COR-L47 (cell line): ENCODE measurements at regions not wholly inside any gene's neighbourhood (a gene's known extent, or its start where the extent isn't known, plus 50 kb on each side); places are given as distances from the start of the nearest gene placed in this dataset.
"Not testable (repeated sequence)": the region's sequence is repeated elsewhere in the genome, so short reads cannot be mapped to it uniquely, and the experiment has no call there.

ENCODE experiments used
- DNase-seq: peaks from one replicate; lab custom pipeline; 2025; lab: John Stamatoyannopoulos, UW

DNA sequence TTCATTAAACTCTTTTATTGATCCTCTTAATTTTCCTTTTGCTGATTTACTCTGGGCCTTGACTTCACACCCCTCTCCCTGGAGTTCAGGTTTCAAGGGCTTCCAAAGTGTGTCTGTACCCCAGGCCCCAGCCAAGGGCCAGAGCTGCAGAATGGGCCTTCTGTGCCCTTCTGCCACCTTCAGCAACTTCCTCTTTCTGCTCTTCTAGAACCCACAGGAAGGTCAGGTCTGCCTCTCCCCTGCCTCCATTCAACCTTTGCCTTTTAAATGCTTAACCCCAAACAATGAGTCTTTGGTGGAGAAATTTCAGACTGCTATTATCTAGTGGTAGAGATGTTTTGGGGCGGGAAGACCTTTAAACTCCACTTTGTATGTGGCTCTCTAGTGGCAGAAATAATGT, 63.1 kb downstream of the TSN start:
- DNase-seq: no peak

DNA sequence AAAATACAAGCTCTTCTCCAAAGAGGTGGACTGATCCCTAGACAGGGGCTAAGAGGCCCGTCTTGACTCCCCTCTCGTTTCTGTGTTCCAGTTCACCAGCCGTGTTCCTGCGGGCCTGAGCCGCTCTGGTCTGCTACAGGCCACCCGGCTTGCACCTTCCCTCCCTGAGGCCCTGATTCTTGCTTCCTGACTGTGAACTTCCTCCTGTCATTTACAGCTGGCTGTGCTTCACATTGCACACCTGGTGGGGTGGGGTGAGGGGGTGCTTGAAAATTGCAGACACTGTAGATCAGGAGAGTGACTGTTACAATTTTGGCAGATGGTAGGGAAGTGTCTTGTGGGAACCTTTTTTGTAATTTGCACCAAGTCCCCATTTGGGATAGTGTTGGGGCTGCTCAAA, 64.4 kb downstream of the TSN start:
- no peak for DNase-seq

DNA sequence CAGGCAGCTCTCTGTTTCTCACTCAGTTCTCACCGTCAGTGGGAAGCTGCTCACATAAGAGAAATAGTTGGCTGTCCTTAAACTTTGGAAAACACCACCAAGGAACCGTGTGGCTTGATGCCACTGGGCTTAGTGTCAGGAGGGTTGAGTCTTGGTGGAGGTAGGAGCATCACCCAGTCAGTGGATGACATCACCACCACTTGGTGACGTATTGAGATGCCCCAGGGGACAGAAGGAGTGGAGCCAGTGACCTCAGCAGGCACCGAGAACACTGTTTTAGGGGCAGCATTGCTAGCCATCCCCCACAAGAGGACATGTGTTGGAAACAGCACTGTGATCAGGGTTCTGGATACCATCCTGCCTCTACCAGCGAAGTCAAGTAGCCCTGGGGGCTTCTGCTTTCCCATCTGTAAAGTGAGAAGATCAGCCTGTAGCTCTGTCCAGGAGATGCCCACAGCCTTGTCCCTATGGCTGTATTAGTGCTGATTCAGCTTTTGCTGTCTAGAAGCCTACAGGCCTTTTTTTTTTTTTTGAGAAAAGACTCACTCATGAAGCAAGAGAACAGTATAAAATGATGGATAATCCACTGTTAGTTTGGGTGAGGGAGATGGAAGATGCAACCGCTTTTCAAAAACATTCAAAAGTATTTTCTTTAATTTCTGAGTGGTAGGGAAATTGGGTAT, 66.2 kb downstream of the TSN start:
- DNase-seq: no peak

DNA sequence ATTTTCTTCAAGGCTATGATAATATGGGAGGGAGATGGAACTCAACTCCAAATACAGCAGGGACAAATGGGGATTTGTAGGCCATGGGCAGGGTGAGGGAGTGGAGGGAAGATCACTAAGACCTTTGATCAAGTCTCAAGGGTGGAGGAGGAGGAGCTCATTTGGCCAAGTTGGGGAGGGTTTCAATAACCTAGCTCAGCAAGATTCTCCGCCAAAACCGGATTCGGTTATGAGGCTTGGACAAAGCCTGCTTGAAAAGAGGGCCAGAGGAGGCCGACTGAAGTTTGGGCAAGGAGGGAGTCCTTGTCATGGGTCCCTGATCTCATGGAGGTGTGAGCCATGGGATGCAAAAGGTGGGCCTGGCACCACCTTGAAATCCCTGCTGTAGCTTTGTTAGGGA, 68.8 kb downstream of the TSN start:
- no peak for DNase-seq

DNA sequence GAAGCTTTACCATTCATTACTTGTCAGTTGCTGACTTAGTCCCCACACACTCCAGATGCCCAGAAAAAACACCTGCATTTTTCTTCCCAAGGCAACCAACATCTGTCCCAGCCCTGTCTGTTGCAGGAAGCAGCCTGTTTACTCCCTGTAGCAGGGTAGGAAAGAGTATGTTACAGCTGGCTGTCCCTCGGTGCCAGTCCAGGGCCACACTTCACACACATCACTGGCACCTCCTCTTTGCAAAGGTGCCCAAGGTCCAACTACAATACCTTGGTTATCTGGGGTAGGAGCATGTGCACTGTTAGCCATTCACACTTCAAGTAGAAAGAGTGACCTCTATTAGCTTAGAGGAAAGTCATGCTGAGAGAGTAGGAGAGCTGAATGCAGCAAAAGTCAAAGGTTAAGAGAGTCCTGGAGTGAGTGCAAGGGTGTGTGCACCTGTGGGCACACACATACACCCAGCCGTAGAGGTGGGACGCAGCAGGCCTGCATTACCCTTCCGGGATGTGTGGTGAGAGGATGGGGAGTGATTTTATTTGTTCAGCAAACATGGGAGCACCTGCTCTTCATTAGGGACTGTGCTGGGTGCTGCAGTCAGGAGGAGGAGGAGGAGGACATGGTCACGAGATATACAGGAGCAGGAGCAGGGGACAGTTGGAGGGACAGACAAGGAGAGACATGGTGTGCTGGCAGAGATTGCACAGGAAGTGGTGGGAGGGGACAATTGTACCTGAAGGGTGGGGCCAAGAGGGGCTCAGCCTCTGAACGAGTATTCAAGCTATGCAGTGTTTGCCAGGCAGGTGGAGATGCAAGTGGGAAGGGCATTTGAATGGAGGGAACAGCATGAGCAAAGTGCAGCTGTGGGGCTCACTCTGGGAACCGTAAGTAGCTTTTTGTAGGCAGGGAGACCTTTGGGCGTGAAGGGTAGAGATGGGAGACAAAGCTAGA, 69.8 kb downstream of the TSN start:
- DNase-seq: peak; percentile 71

DNA sequence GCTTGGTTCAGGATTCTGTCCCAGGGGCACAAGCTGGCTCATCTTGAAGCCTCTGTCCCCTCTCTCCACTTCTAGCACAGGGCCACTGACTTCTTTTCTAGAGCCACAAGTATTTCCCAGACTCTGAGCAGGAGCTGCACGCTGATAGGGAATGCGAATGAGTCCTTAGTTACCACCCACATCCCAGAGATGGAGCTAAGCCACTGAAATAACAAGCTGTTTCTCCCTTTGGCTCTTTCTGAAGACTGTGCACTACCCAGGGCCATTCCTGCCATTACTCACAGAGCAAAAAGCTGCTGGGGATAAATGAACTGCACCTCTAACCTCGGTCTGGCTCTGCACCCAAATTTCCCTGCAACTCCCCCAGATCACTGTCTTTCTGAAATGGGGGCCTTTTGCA, 70.6 kb downstream of the TSN start:
- DNase-seq: no peak

DNA sequence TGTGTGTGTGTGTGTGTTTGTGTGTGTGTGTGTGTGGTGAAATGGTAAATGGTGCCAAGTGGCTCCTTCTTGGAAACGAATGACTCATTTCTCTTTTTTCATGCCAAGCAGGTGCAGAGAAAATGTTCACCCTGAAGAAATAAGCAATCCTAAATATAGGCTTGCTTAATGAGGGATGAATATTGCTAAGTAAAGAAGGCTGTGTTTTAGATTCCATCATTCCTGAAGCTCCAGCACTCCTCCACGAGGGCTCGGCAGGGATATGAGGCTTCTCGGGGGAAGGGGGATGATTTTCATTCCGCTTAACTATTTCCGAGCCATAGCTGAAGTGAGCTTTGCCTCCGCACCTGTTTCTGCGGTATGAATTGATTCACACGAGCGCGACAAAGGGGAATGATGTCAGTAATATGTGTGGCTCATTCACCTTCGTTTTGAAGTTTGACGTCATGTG, 72.9 kb downstream of the TSN start:
- peak; percentile 4 for DNase-seq

DNA sequence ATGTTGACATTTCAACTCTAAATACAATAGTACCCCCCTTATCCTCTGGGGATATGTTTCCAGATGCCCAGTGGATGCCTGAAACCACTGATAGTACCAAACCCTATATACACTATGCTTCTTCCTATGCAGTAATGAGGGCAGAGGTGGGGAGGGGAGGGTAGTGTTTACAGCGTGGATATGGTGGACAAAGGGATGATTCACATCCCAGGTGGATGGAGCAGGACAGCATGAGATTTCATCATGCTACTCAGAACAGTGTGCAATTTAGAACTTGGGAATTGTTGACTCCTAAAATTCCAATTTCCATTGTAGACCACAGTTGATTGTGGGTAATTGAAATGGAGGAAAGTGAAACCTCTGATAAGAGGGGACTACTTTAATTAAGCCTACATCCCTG, 75.4 kb downstream of the TSN start:
- no peak for DNase-seq

DNA sequence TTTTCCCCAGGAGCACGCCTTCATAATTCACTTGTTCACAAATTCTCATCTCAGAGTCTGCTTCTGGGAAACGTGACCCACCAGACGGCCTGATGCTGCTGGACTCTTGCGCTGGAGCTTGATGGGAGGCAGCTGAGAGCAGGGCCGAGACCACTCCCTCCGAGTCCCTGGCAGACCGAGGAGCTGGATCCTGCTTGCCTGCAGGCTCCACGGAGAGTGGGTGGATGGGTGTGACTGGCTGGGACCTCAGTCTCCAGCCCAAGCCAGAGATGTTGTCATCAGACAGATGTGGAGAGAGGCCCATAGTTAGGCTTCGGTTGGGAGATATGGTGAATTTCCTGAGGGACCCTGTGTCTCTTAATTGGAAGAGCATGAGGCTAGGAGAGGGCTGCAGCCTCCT, 76.4 kb downstream of the TSN start:
- DNase-seq: no peak

DNA sequence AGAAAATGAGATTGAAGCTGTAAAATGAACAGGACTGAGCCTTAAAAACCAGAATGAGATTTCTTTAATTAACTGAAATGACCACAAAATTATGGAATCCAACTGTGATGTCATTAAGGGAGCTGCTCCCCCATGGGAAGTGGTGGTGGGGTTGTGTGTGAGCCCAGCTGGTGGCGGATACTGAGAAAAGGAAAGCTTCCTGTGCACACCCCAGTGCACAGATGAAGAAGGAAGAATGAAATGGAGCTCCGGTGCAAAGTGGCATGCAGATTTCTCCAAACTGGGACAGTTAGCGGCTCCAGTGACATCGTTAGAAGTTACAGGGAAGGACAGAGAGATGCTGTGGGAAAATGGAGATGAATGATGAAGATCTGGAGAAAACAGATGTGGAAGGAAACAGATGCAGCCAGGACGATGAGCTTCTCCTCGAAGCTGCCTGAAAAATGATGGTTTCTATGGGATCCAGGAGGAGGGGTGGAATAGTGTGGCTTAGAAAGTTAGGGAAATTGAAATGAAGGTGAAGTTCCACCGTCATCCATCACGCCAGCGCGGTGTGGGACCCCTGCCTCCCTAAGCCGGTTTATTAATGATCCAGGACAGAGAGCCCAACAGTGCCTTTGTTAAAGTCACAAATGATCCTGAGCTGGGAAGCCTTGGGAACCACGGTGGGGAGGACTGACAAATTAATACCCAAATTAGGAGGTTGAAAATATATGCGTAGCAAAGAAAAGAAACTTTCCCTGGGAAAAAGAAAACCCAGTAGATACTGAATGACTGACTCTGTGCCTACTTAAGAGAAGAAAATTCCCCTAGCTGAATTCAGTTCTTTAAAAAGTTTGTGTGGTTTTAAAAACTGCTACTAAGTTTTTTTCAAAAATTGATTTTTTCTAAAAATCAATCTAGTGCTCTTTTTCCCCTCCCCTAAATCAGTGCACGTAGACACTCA, 77.2 kb downstream of the TSN start:
- DNase-seq: no peak

DNA sequence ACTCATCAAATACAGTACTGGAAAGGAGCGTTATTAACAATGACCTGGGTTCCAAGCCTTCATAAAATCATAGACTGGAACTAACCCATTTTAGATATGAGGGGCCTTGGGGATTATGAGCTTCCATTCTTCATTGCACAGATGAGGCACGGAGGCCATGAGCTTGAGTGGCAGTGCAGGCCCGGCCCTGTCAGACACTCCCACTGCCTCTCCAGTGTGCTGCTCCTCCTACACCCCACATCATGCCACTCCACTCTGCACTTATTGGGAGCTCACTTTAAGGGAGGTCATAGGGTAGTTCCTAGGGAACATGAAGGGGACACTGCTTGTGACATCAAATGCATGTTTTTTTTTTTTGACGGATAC, 77.9 kb downstream of the TSN start:
- no peak for DNase-seq

DNA sequence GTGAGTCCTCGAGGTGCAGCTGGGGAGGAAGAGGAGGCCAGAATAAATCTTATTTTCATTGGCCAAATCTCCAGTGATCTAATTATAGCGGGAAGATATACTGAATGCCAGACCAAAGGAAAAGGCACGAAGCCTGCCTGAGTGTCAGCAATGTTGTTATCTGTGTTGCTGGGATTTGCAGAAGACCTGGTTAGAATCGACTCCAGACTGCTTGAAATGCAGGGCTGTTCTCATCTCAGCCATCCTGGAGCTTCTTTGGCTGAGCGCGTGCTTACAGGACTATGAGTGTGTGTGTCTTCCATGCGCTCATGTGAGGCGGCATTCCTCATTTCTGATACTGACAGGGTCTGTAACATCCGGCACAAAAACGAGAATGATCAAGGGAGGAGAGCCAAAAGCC, 81.2 kb downstream of the TSN start:
- no peak for DNase-seq

DNA sequence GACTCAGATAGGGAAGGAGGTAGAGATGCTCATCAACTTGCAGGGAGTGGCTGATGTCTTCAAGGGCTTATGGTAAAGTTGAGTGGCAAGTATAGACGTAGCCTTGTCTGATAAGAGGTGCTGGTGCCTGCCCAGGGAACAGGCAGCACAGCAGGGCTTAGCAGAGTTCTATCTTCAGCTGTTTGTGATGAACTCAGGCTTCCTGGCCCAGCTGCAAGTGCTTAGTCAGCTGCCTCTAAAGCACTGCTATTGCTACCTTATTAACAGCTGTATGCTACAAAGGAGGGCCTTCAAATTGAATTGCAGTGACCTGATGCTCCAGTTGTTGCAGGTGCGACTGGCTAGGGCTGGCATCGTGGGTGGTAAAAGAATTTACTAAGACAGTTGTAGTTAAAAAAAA, 82.1 kb downstream of the TSN start:
- DNase-seq: no peak

DNA sequence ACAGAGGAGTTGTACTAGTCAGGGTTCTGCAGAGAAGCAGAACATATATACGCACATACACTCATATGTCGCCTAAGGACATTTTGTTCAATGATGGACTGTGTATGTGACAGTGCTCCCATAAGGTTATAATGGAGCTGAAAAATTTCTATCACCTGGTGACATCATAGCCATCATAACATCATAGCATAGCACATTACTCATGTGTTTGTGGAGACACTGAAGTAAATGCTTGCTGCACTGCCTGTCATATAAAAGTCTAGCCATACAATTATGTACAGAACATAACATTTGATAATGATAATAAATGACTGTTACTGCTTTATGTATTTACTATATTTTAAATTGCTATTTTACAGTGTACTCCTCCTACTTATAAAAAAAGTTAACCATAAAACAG, 83.1 kb downstream of the TSN start:
- DNase-seq: no peak

DNA sequence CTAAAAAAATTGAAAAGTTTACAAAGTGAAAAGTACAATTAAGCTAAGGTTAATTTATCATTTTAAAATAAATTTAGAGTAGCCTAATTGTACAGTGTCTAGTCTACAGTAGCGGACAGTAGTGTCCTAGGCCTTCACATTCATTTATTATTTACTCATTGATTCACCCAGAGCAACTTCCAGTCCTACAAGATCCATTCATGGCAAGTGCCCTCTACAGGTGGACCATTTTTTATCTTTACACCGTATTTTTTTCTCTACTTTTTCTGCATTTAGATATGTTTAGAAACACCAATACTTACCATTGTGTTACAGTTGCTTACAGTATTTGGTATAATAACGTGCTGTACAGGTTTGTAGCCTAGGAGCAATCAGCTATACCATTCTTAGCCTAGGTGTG, 84.1 kb downstream of the TSN start:
- DNase-seq: no peak

DNA sequence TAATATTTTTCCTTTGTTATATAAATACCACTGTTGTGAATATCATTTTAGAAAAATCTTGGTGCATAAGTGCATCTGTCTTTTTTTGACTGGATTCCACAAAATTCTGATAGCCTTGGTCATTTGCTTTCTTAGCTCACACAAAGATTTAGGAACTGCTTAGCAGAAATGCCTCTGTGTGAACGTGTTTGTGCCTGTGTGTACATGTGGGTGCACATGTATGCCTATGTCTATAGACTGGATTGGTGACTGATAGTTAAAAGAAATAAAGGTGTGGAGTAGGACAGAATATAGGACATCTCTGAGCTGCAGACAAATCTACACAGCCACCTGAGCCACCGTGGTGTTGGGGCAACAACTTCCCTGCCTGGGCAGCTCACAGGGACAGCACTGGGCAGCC, 93.8 kb downstream of the TSN start:
- no peak for DNase-seq

DNA sequence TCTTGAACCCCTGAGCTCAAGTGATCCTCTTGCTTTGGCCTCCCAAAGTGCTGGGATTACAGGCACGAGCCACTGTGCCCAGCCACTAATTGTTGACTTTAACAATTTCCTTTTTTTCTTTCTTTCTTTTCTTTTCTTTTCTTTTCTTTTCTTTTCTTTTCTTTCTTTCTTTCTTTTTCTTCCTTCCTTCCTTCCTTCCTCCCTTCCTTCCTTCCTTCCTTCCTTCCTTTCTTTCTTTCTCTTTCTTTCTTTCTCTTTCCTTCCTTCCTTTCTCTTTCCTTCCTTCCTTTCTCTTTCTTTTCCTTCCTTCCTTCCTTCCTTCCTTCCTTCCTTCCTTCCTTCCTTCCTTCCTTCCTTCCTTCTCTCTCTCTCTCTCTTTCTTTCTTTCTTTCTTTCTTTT, 97.7 kb downstream of the TSN start:
- DNase-seq: not testable (repeated sequence)

DNA sequence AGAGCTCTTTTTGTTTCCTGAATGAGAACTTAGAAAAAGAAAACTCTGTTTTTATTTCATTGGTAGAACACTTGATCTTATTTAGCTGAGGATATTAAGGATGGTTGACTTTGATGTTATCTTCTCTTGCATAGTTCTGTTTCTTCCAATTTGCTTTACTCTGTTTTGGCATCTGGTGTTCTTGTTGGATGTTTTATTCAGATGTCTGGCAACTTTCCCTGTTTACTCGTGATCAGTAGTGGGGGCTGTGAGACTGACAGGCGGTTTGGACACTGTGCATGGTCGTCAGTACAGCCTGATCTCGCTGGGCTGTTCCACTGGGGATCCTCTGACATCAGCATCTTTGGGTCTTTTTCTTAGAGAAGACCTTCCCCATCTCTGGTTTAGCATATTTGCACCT, 100.1 kb downstream of the TSN start:
- DNase-seq: no peak

DNA sequence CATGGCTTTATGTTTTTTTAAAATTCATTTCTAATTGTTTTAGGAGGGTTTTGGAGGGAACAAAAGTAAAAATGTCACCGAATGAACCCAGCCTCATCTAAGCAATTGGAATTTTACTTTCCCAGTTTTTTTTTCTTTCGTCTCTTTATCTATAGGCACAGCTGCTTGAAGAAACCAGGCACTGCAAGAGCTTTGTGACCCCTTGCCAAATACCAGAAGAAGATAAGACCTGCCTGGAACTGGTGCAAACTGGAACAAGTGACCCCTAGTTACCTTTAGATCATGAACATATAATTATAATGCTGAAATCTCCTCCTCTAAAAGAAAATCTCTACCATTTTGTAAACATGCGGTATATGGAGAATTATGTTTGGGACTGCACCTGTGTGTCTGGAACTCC, 100.9 kb downstream of the TSN start:
- no peak for DNase-seq

DNA sequence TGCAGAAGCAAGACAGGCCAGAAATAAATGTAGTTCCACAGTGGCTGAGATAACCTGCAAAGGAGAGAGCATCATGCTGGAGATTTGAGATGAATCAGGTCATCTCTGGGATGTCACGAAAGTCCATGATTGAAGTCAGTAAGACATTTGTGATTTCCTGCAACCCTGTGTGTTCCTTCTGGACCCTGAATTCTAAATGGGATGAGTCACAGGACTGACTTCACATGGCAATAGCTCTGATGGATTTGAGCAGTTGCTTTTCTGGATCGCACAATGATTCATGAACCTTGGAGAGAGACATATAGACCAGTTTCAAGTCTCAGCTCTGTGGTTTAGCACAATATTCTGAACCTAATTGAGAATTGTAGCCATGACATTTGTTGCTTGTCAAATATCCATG, 102.9 kb downstream of the TSN start:
- DNase-seq: no peak

DNA sequence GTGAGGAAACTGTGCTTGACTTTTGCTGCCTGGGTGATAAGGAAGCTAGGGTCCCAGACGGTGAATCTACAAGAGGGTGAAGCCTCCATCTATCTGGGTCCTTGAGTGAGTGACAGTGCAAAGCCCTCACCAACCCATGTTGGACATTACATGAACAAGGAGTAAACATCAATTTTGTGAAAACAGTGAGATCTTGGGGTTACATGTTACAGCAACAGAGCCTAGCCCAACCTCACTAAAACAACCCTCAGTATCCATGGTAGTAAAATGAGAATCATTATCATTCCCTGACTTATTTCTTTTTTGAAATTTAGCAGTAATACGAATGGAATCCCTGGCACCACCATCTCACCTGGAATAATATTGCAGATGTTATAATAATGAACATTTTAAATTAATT, 103.4 kb downstream of the TSN start:
- no peak for DNase-seq

DNA sequence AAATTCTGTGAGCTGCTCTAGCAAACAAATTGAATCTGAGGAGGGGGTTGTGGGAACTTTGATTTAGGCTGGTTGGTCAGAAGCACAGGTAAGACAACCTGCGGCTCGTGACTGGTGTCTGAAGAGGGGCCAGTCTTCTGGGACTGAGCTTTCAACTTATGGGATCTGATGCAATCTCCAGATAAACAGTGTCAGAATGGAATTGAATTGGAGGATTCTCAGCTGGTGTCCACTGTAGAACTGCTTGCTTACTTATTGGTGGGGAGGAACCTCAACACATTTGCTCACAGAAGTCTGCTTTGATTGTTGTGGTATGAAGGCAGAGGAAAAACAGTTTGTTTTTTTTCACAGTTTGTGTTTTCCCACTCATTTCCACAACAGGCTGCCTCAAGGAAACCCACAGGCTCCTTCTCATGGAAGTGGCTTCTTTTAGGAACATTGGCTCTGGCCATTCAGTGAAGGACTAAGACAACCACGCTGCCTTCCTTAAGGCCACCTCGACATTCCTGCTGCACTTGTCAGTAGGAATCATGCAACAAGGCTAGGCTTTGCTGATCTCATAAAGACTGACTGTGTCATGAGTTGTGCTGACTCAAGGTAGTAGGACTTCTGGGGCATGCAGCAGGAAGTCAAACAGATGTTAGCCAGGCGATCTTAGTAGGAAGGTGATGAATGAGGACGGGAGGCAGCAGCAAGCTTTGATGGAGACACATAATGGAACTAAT, 104.7 kb downstream of the TSN start:
- DNase-seq: no peak
